Endothelial cell of umbilical vein (primary cell): ENCODE measurements at regions not wholly inside any gene's neighbourhood (a gene's known extent, or its start where the extent isn't known, plus 50 kb on each side); places are given as distances from the start of the nearest gene placed in this dataset.

ENCODE experiments used
- BruUV-seq: library from RNA; stranded (reverse); fragments of 400-500 nt; replicated peaks from 2 replicates; lab custom pipeline; 2021; lab: Mats Ljungman, UMichigan
- CTCF ChIA-PET: fragments of 300-600, 350-600 bp; sonication (Branson Sonifier 250); formaldehyde crosslinking; loops from one replicate; lab custom pipeline; 2021; ENCODE audit warnings: antibody characterized with exemption, inconsistent platforms; lab: Charles Lee
- POLR2A ChIA-PET: fragments of 300-600, 350-600 bp; sonication (Branson Sonifier 250); formaldehyde crosslinking; loops from one replicate; lab custom pipeline; 2021; ENCODE audit warnings: antibody characterized with exemption, inconsistent platforms; lab: Charles Lee
- DNase-seq: peaks from one replicate; pipeline ENCODE4 v3.0.0-alpha.2; 2011; ENCODE audit warnings: low read depth, low spot score
- FAIRE-seq: peaks from 2 replicates; lab custom pipeline; 2011; peaks lifted over from hg19 to GRCh38; lab: Jason Lieb, UNC
- H2AFZ ChIP-seq: 2 replicates; pipeline ENCODE4 v1.6.0; 2012; ENCODE audit warnings: low read depth, low read length, control low read depth, inconsistent platforms
- H3K27ac ChIP-seq: 2 replicates; pipeline ENCODE4 v1.5.1; 2011; ENCODE audit warnings: low read depth, mild to moderate bottlenecking, control low read depth, low read length, moderate library complexity; ENCODE audit not compliant: insufficient read depth
- H3K27me3 ChIP-seq, 2 experiments: 2 replicates each; pipeline versions ENCODE4 v1.6.0 to v1.6.1; 2011; ENCODE audit warnings: low read length in 2 of 2, mixed read lengths in 1 of 2; ENCODE audit not compliant: control insufficient read depth in 2 of 2, insufficient read depth in 2 of 2
- H3K36me3 ChIP-seq, 2 experiments: 2 replicates in 1 of 2; 3 replicates in 1 of 2; pipeline ENCODE4 v1.5.1; 2011; ENCODE audit warnings: low read length in 2 of 2, mild to moderate bottlenecking in 1 of 2, moderate library complexity in 1 of 2; ENCODE audit not compliant: control insufficient read depth in 2 of 2, insufficient read depth in 2 of 2; ENCODE audit errors: extremely low read depth in 1 of 2
- H3K4me1 ChIP-seq: 3 replicates; pipeline ENCODE4 v1.5.1; 2011; ENCODE audit warnings: mild to moderate bottlenecking, low read length; ENCODE audit not compliant: control insufficient read depth, insufficient read depth; ENCODE audit errors: extremely low read depth
- H3K4me2 ChIP-seq: 2 replicates; pipeline ENCODE4 v1.6.1; 2011; ENCODE audit warnings: low read length, control low read depth, mixed read lengths; ENCODE audit not compliant: insufficient read depth
- H3K4me3 ChIP-seq, 3 experiments: fragments of 200-600 bp in 1 of 3; sonication (generic), shearing (Covaris generic) in 1 of 3; replicated peaks in 1 of 3; 2 replicates each; pipeline ENCODE4 v1.5.1; 2011 to 2016; ENCODE audit warnings: control low read depth in 3 of 3, low read length in 3 of 3, mild to moderate bottlenecking in 2 of 3, inconsistent platforms in 1 of 3, low read depth in 1 of 3, moderate library complexity in 1 of 3; ENCODE audit not compliant: insufficient read depth in 1 of 3
- H3K79me2 ChIP-seq: 2 replicates; pipeline ENCODE4 v1.6.0; 2012; ENCODE audit warnings: low read length, inconsistent platforms; ENCODE audit not compliant: control insufficient read depth, insufficient read depth
- H3K9ac ChIP-seq: replicated peaks from 2 replicates; pipeline ENCODE3; 2011; ENCODE audit warnings: low read length, control low read depth; ENCODE audit not compliant: insufficient read depth; ENCODE audit errors: extremely low read depth
- H3K9me1 ChIP-seq: replicated peaks from 3 replicates; pipeline ENCODE4 v1.6.0; 2011; ENCODE audit warnings: mild to moderate bottlenecking, low read length; ENCODE audit not compliant: control insufficient read depth, insufficient read depth; ENCODE audit errors: extremely low read depth
- H3K9me3 ChIP-seq: replicated peaks from 2 replicates; pipeline ENCODE4 v1.5.1; 2012; ENCODE audit warnings: low read length, inconsistent platforms; ENCODE audit not compliant: control insufficient read depth, insufficient read depth
- H4K20me1 ChIP-seq: replicated peaks from 2 replicates; pipeline ENCODE3; 2011; ENCODE audit warnings: mild to moderate bottlenecking, low read length; ENCODE audit not compliant: control insufficient read depth, insufficient read depth; ENCODE audit errors: extremely low read depth
- EZH2 ChIP-seq: IDR thresholded peaks from 2 replicates; pipeline ENCODE4 v1.6.1; 2012; ENCODE audit warnings: borderline replicate concordance, low read depth, mild to moderate bottlenecking, moderate library complexity, low read length, inconsistent platforms; ENCODE audit not compliant: severe bottlenecking
- FOS ChIP-seq: IDR thresholded peaks from 2 replicates; pipeline ENCODE4 v1.6.1; 2011; ENCODE audit warnings: mild to moderate bottlenecking, low read length, moderate library complexity, borderline replicate concordance; ENCODE audit not compliant: insufficient read depth
- GATA2 ChIP-seq: IDR thresholded peaks from 2 replicates; pipeline ENCODE4 v1.7.0; 2011; ENCODE audit warnings: low read depth, mild to moderate bottlenecking, moderate library complexity, mixed read lengths, low read length; ENCODE audit not compliant: insufficient read length, insufficient read depth
- MYC ChIP-seq: IDR thresholded peaks from one replicate; pipeline ENCODE4 v1.6.1; 2011; ENCODE audit warnings: mild to moderate bottlenecking, low read depth, low read length
- POLR2A ChIP-seq: IDR thresholded peaks from 2 replicates; pipeline ENCODE4 v1.6.1; 2012; ENCODE audit warnings: low read depth, mild to moderate bottlenecking, control low read depth, low read length
- dilution Hi-C: fragments of 300-500 bp; cut with MboI; formaldehyde crosslinking; loops from one replicate; pipeline ENCODE4 v1.15.0; 2019; ENCODE audit warnings: low sequenced_read_pairs; ENCODE audit not compliant: extremely low pct_ligation_motif_present
- intact Hi-C: fragments of 100-400 bp; cut with micrococcal nuclease; formaldehyde crosslinking; loops from one replicate; pipeline ENCODE4 v1.10.0; 2022
- TF ChIP-seq, protein P1 (sequence below), 2 donors: IDR thresholded peaks; 1 replicate in 1 of 2; 2 replicates in 1 of 2; pipeline ENCODE4 v1.5.1; 2011; ENCODE audit warnings: low read length in 2 of 2, mild to moderate bottlenecking in 2 of 2, moderate library complexity in 2 of 2, control low read depth in 1 of 2, inconsistent platforms in 1 of 2, low read depth in 1 of 2; ENCODE audit not compliant: insufficient read depth in 1 of 2; ENCODE audit errors: extremely low read depth in 1 of 2
- TF ChIP-seq, protein P2 (sequence below): IDR thresholded peaks from 2 replicates; pipeline ENCODE4 v1.6.1; 2011; ENCODE audit not compliant: insufficient read depth, insufficient read length

DNA sequence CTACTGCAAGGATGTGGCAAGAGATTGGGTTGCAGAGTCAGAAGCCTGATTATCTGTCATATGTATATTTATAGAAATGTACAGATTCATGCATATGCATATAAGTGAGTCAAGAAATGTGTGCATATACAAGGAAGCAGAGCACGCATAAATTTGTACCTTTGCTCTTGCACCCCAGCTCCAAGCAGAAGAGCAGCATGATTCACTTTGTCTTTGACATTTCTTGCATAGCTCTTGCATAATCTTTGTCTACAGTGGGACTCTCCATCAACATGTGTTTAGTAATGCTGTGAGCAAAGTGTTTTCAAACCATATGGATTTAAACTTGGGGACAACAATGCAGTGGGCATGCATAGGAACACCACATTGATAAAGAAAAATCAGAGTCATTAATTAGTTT is 330.7 kb upstream of the DCN start:
- peaks cover 0 to 2% of the 10 kb centered on the region in 2 experiments for H3K27me3 ChIP-seq
- no peak overlapping the region for H3K4me3 ChIP-seq
- POLR2A ChIA-PET: no interaction called here
- H3K36me3 ChIP-seq: no peaks in the 10 kb centered on the region
- TF ChIP-seq MYC (no peak), POLR2A (no peak), GATA2 (no peak), EZH2 (no peak), FOS (no peak)
- TF ChIP-seq, protein P1, sequence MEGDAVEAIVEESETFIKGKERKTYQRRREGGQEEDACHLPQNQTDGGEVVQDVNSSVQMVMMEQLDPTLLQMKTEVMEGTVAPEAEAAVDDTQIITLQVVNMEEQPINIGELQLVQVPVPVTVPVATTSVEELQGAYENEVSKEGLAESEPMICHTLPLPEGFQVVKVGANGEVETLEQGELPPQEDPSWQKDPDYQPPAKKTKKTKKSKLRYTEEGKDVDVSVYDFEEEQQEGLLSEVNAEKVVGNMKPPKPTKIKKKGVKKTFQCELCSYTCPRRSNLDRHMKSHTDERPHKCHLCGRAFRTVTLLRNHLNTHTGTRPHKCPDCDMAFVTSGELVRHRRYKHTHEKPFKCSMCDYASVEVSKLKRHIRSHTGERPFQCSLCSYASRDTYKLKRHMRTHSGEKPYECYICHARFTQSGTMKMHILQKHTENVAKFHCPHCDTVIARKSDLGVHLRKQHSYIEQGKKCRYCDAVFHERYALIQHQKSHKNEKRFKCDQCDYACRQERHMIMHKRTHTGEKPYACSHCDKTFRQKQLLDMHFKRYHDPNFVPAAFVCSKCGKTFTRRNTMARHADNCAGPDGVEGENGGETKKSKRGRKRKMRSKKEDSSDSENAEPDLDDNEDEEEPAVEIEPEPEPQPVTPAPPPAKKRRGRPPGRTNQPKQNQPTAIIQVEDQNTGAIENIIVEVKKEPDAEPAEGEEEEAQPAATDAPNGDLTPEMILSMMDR (IDR thresholded peaks at IDR 0.05; ENCODE audit: extremely low read depth in 1 of 2, insufficient read depth in 1 of 2, low read depth in 1 of 2, low read length in 2 of 2): no peak
- TF ChIP-seq, protein P2, sequence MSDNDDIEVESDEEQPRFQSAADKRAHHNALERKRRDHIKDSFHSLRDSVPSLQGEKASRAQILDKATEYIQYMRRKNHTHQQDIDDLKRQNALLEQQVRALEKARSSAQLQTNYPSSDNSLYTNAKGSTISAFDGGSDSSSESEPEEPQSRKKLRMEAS: no peak
- FAIRE-seq: no peak
- no TSS peak for BruUV-seq
- DNase-seq: no peak
- no peak overlapping the region for H3K27ac ChIP-seq
- no peaks in the 10 kb centered on the region for H4K20me1 ChIP-seq
- H3K9me1 ChIP-seq: no peaks in the 10 kb centered on the region
- no peaks in the 10 kb centered on the region for H3K79me2 ChIP-seq
- H3K9me3 ChIP-seq: no peaks in the 10 kb centered on the region
- H3K4me2 ChIP-seq: no peak overlapping the region
- no peak overlapping the region for H2AFZ ChIP-seq
- H3K4me1 ChIP-seq: no peaks in the 10 kb centered on the region
- dilution Hi-C loops: no loop called here
- CTCF ChIA-PET: interaction anchor here (1.3 kb wide), 1 partner anchor 65 kb away, joined by 3 read pairs; no protein-coding TSS in a partner anchor
- no peak overlapping the region for H3K9ac ChIP-seq
- intact Hi-C loops: no loop called here
